Endothelial cell of umbilical vein (primary cell): ENCODE measurements at regions not wholly inside any gene's neighbourhood (a gene's known extent, or its start where the extent isn't known, plus 50 kb on each side); places are given as distances from the start of the nearest gene placed in this dataset.

Source experiments
- EZH2 ChIP-seq: IDR thresholded peaks from 2 replicates; pipeline ENCODE4 v1.6.1; 2012; ENCODE audit warnings: borderline replicate concordance, low read depth, mild to moderate bottlenecking, moderate library complexity, low read length, inconsistent platforms; ENCODE audit not compliant: severe bottlenecking
- FOS ChIP-seq: IDR thresholded peaks from 2 replicates; pipeline ENCODE4 v1.6.1; 2011; ENCODE audit warnings: mild to moderate bottlenecking, low read length, moderate library complexity, borderline replicate concordance; ENCODE audit not compliant: insufficient read depth
- MYC ChIP-seq: IDR thresholded peaks from one replicate; pipeline ENCODE4 v1.6.1; 2011; ENCODE audit warnings: mild to moderate bottlenecking, low read depth, low read length
- POLR2A ChIP-seq: IDR thresholded peaks from 2 replicates; pipeline ENCODE4 v1.6.1; 2012; ENCODE audit warnings: low read depth, mild to moderate bottlenecking, control low read depth, low read length
- POLR2AphosphoS5 ChIP-seq: IDR thresholded peaks from 2 replicates; pipeline ENCODE4 v1.6.1; 2012; ENCODE audit warnings: low read depth, mild to moderate bottlenecking, control low read depth, low read length, moderate library complexity; ENCODE audit not compliant: insufficient read depth
- TF ChIP-seq, protein P1 (sequence below), 2 donors: IDR thresholded peaks; 1 replicate in 1 of 2; 2 replicates in 1 of 2; pipeline ENCODE4 v1.5.1; 2011; ENCODE audit warnings: low read length in 2 of 2, mild to moderate bottlenecking in 2 of 2, moderate library complexity in 2 of 2, control low read depth in 1 of 2, inconsistent platforms in 1 of 2, low read depth in 1 of 2; ENCODE audit not compliant: insufficient read depth in 1 of 2; ENCODE audit errors: extremely low read depth in 1 of 2
- TF ChIP-seq, protein P2 (sequence below): IDR thresholded peaks from 2 replicates; pipeline ENCODE4 v1.6.1; 2011; ENCODE audit not compliant: insufficient read depth, insufficient read length

- no peak for TF ChIP-seq POLR2AphosphoS5
- TF ChIP-seq, protein P1, sequence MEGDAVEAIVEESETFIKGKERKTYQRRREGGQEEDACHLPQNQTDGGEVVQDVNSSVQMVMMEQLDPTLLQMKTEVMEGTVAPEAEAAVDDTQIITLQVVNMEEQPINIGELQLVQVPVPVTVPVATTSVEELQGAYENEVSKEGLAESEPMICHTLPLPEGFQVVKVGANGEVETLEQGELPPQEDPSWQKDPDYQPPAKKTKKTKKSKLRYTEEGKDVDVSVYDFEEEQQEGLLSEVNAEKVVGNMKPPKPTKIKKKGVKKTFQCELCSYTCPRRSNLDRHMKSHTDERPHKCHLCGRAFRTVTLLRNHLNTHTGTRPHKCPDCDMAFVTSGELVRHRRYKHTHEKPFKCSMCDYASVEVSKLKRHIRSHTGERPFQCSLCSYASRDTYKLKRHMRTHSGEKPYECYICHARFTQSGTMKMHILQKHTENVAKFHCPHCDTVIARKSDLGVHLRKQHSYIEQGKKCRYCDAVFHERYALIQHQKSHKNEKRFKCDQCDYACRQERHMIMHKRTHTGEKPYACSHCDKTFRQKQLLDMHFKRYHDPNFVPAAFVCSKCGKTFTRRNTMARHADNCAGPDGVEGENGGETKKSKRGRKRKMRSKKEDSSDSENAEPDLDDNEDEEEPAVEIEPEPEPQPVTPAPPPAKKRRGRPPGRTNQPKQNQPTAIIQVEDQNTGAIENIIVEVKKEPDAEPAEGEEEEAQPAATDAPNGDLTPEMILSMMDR (IDR thresholded peaks at IDR 0.05; ENCODE audit: extremely low read depth in 1 of 2, insufficient read depth in 1 of 2, low read depth in 1 of 2, low read length in 2 of 2): no peak
- no peak for TF ChIP-seq POLR2A
- no peak for TF ChIP-seq EZH2
- TF ChIP-seq, protein P2, sequence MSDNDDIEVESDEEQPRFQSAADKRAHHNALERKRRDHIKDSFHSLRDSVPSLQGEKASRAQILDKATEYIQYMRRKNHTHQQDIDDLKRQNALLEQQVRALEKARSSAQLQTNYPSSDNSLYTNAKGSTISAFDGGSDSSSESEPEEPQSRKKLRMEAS: no peak
- no peak for TF ChIP-seq FOS
- TF ChIP-seq MYC: no peak
Measured at GRCh38 chr16:26787924-26788323, 278.8 kb upstream of the C16orf82 start.
